RWPE2 (cell line): ENCODE measurements at regions not wholly inside any gene's neighbourhood (a gene's known extent, or its start where the extent isn't known, plus 50 kb on each side); places are given as distances from the start of the nearest gene placed in this dataset.
A peak's percentile ranks its signal among the peaks of the same experiment; 100 is the strongest.
"Not testable (repeated sequence)": the region's sequence is repeated elsewhere in the genome, so short reads cannot be mapped to it uniquely, and the experiment has no call there.

Experiments used
- ATAC-seq: fragments of 200-7000 bp; cut with Tn5 transposase; 3 replicates; pipeline ENCODE4 v1.9.1; 2021; ENCODE audit warnings: low read depth
- DNase-seq: peaks from one replicate; pipeline ENCODE4 v3.0.0-alpha.2; 2020; ENCODE audit warnings: low spot score
- H3K27ac ChIP-seq: fragments of 450-650 bp; 2 replicates; pipeline ENCODE4 v1.5.1; 2017; ENCODE audit warnings: mild to moderate bottlenecking; ENCODE audit not compliant: poor library complexity, severe bottlenecking
- H3K27me3 ChIP-seq: fragments of 250-450 bp; sonication (Bioruptor Pico); 2 replicates; pipeline ENCODE4 v1.5.1; 2021; ENCODE audit warnings: mild to moderate bottlenecking, moderate library complexity; ENCODE audit not compliant: insufficient read depth, poor library complexity, severe bottlenecking
- H3K36me3 ChIP-seq: fragments of 250-450 bp; sonication (Bioruptor Pico); 2 replicates; pipeline ENCODE4 v1.5.1; 2020; ENCODE audit warnings: low read depth, mild to moderate bottlenecking, moderate library complexity
- H3K4me1 ChIP-seq: fragments of 250-450 bp; sonication (Bioruptor Pico); 2 replicates; pipeline ENCODE4 v1.5.1; 2021; ENCODE audit warnings: mild to moderate bottlenecking, moderate library complexity; ENCODE audit not compliant: insufficient read depth, poor library complexity, severe bottlenecking
- H3K4me3 ChIP-seq: fragments of 250-450 bp; sonication (Bioruptor Pico); 2 replicates; pipeline ENCODE4 v1.5.1; 2021; ENCODE audit warnings: mild to moderate bottlenecking, moderate library complexity; ENCODE audit not compliant: severe bottlenecking
- H3K9me3 ChIP-seq: fragments of 250-450 bp; sonication (Bioruptor Pico); 2 replicates; pipeline ENCODE4 v1.5.1; 2021; ENCODE audit warnings: mild to moderate bottlenecking, moderate library complexity; ENCODE audit not compliant: severe bottlenecking
- CTCF ChIP-seq: fragments of 450-650 bp; IDR thresholded peaks from one replicate; pipeline ENCODE4 v1.5.1; 2017; ENCODE audit warnings: mild to moderate bottlenecking, moderate library complexity; ENCODE audit not compliant: poor library complexity, severe bottlenecking

GRCh38 chr20:48329676-48330664, 497.8 kb downstream of the PREX1 start:
- Histone ChIP-seq H3K4me1 (peaks cover 5% of the 10 kb centered on the region), H3K27me3 (peaks cover 5% of the 10 kb centered on the region), H3K4me3 (no peak overlapping the region), H3K36me3 (no peaks in the 10 kb centered on the region), H3K27ac (no peak overlapping the region), H3K9me3 (no peaks in the 10 kb centered on the region)
- ATAC-seq = peak; percentile 75
- peak; percentile 52 for TF ChIP-seq CTCF
- DNase-seq = peak; percentile 66

- H3K9me3 ChIP-seq = no peaks in the 10 kb centered on the region
- H3K27me3 ChIP-seq = peaks cover 5% of the 10 kb centered on the region
- H3K27ac ChIP-seq = no peak overlapping the region
- no peaks in the 10 kb centered on the region for H3K36me3 ChIP-seq
- DNase-seq (no peak), ATAC-seq (no peak)
- TF ChIP-seq CTCF = no peak
- no peak overlapping the region for H3K4me3 ChIP-seq
- peaks cover 5% of the 10 kb centered on the region for H3K4me1 ChIP-seq
Observed at GRCh38 chr20:48329031-48329615, 498.7 kb downstream of the PREX1 start.

- not testable (repeated sequence) for H3K4me1 ChIP-seq, ATAC-seq, H3K27ac ChIP-seq, H3K27me3 ChIP-seq, H3K4me3 ChIP-seq, H3K9me3 ChIP-seq, H3K36me3 ChIP-seq
- DNase-seq = peak; percentile 66
Observed at GRCh38 chr20:48327848-48328247, 500.0 kb downstream of the PREX1 start.

GRCh38 chr20:48326868-48327267, 500.9 kb downstream of the PREX1 start:
- H3K36me3 ChIP-seq = no peaks in the 10 kb centered on the region
- DNase-seq (peak; percentile 68), ATAC-seq (no peak)
- H3K4me1 ChIP-seq = no peaks in the 10 kb centered on the region
- no peak for TF ChIP-seq CTCF
- no peak overlapping the region for H3K27ac ChIP-seq
- H3K9me3 ChIP-seq = no peaks in the 10 kb centered on the region
- H3K4me3 ChIP-seq = no peak overlapping the region
- peaks cover 3% of the 10 kb centered on the region for H3K27me3 ChIP-seq

- peak; percentile 80 for DNase-seq
- TF ChIP-seq CTCF = no peak
- H3K4me1 ChIP-seq = no peaks in the 10 kb centered on the region
- H3K4me3 ChIP-seq = no peak overlapping the region
- peaks cover 3% of the 10 kb centered on the region for H3K27me3 ChIP-seq
- no peaks in the 10 kb centered on the region for H3K36me3 ChIP-seq
- no peak for ATAC-seq
- no peaks in the 10 kb centered on the region for H3K9me3 ChIP-seq
- H3K27ac ChIP-seq = no peak overlapping the region
Observed at GRCh38 chr20:48326434-48326691, 501.4 kb downstream of the PREX1 start.
